HepG2 (cell line): ENCODE measurements at regions not wholly inside any gene's neighbourhood (a gene's known extent, or its start where the extent isn't known, plus 50 kb on each side); places are given as distances from the start of the nearest gene placed in this dataset.

Experiments
- ATAC-seq: fragments of 200-7000 bp; cut with Tn5 transposase; 3 replicates; pipeline ENCODE4 v1.9.1; 2020; ENCODE audit warnings: mild to moderate bottlenecking, moderate library complexity
- BruUV-seq: library from RNA; stranded (reverse); fragments of 400-500 nt; replicated peaks from 2 replicates; lab custom pipeline; 2021; lab: Mats Ljungman, UMichigan
- CTCF ChIA-PET: fragments of 300-600 bp; formaldehyde crosslinking; extraction: SDS; loops from one replicate; lab custom pipeline; 2021; ENCODE audit warnings: low total read pairs, inconsistent platforms, low intra/inter-chr PET ratio; lab: Yijun Ruan, JAX
- POLR2A ChIA-PET: fragments of 350-600 bp; sonication (Branson Sonifier 250); formaldehyde crosslinking; loops from one replicate; lab custom pipeline; 2020; ENCODE audit warnings: antibody characterized with exemption, inconsistent platforms; lab: Yijun Ruan, JAX
- DNase-seq: peaks from one replicate; pipeline ENCODE4 v3.0.0-alpha.2; 2015; ENCODE audit warnings: low spot score
- FAIRE-seq: peaks from 3 replicates; lab custom pipeline; 2011; peaks lifted over from hg19 to GRCh38; lab: Jason Lieb, UNC
- H2AFZ ChIP-seq: one replicate; pipeline ENCODE4 v1.6.1; 2011; ENCODE audit warnings: low read length, inconsistent platforms
- H3K27ac ChIP-seq: fragments of 300-600 bp; 3 replicates; pipeline ENCODE4 v1.8.0; 2011; ENCODE audit warnings: mixed run types, mild to moderate bottlenecking, mixed read lengths, low read length, inconsistent platforms; ENCODE audit not compliant: insufficient read depth; ENCODE audit errors: extremely low read length
- H3K27me3 ChIP-seq, 2 experiments: fragments of 200-600 bp in 1 of 2; 2 replicates in 1 of 2; 3 replicates in 1 of 2; pipeline versions ENCODE4 v1.6.0 to v1.8.0; 2011; ENCODE audit warnings: low read length in 2 of 2, mild to moderate bottlenecking in 2 of 2, moderate library complexity in 2 of 2, inconsistent platforms in 1 of 2; ENCODE audit not compliant: insufficient read depth in 2 of 2, control insufficient read depth in 1 of 2
- H3K36me3 ChIP-seq, 2 experiments: fragments of 200-600 bp in 1 of 2; replicated peaks in 1 of 2; 2 replicates in 1 of 2; 3 replicates in 1 of 2; pipeline versions ENCODE4 v1.5.1 to v1.8.0; 2011; ENCODE audit warnings: low read length in 2 of 2, inconsistent platforms in 1 of 2; ENCODE audit not compliant: insufficient read depth in 2 of 2, control insufficient read depth in 1 of 2
- H3K4me1 ChIP-seq: 2 replicates; pipeline ENCODE4 v1.5.1; 2012; ENCODE audit warnings: low read length, inconsistent platforms; ENCODE audit not compliant: insufficient read depth
- H3K4me2 ChIP-seq: 2 replicates; pipeline ENCODE4 v1.6.0; 2011; ENCODE audit warnings: low read depth, low read length, inconsistent platforms
- H3K4me3 ChIP-seq, 3 experiments: fragments of 200-600 bp in 1 of 3; sonication (generic), shearing (Covaris generic) in 1 of 3; replicated peaks in 1 of 3; 2 replicates each; pipeline ENCODE4 v1.5.1; 2011 to 2016; ENCODE audit warnings: low read length in 3 of 3, inconsistent platforms in 2 of 3, low read depth in 2 of 3, mild to moderate bottlenecking in 2 of 3, control low read depth in 1 of 3, mixed read lengths in 1 of 3; ENCODE audit not compliant: insufficient read depth in 1 of 3
- H3K79me2 ChIP-seq: one replicate; pipeline ENCODE4 v1.6.1; 2011; ENCODE audit warnings: low read length, inconsistent platforms; ENCODE audit not compliant: insufficient read depth
- H3K9ac ChIP-seq: 2 replicates; pipeline ENCODE4 v1.6.0; 2011; ENCODE audit warnings: mild to moderate bottlenecking, low read depth, low read length, inconsistent platforms; ENCODE audit not compliant: insufficient read depth
- H3K9me3 ChIP-seq: 2 replicates; pipeline ENCODE4 v1.5.1; 2012; ENCODE audit warnings: mild to moderate bottlenecking, low read length
- H4K20me1 ChIP-seq: 2 replicates; pipeline ENCODE4 v1.6.0; 2011; ENCODE audit warnings: inconsistent platforms, mild to moderate bottlenecking, low read length, moderate library complexity; ENCODE audit not compliant: insufficient read depth
- CBX2 ChIP-seq, 2 experiments: fragments of 200-600 bp in 1 of 2; sonication (generic); formaldehyde crosslinking in 1 of 2; IDR thresholded peaks; 2 replicates each; pipeline versions ENCODE4 v1.7.0 to v1.8.1; 2018 to 2022; ENCODE audit warnings: low read depth in 2 of 2, low read length in 1 of 2, mild to moderate bottlenecking in 1 of 2, missing genetic modification reagents in 1 of 2
- ETV5 ChIP-seq: IDR thresholded peaks from 2 replicates; pipeline ENCODE4 v1.6.1; 2018; ENCODE audit warnings: missing biosample characterization, missing genetic modification reagents, inconsistent platforms, borderline replicate concordance
- KDM6A ChIP-seq: IDR thresholded peaks from 2 replicates; pipeline ENCODE4 v1.6.1; 2016; ENCODE audit warnings: low read depth
- KLF13 ChIP-seq: sonication (generic); formaldehyde crosslinking; IDR thresholded peaks from 2 replicates; pipeline ENCODE4 v1.4.0; 2020; ENCODE audit warnings: mild to moderate bottlenecking, missing genetic modification reagents
- KLF15 ChIP-seq: sonication (generic); formaldehyde crosslinking; IDR thresholded peaks from 2 replicates; pipeline ENCODE4 v1.8.1; 2023; ENCODE audit warnings: borderline replicate concordance, mild to moderate bottlenecking, inconsistent platforms, missing genetic modification reagents, mixed read lengths
- TOPORS ChIP-seq: sonication (generic); formaldehyde crosslinking; IDR thresholded peaks from 2 replicates; pipeline ENCODE4 v1.8.0; 2023; ENCODE audit warnings: mild to moderate bottlenecking, missing genetic modification reagents
- ZBTB25 ChIP-seq: IDR thresholded peaks from 2 replicates; pipeline ENCODE4 v1.6.1; 2018; ENCODE audit warnings: missing genetic modification reagents
- ZNF10 ChIP-seq: sonication (generic); formaldehyde crosslinking; IDR thresholded peaks from 2 replicates; pipeline ENCODE4 v1.4.0; 2020; ENCODE audit warnings: mild to moderate bottlenecking, low read depth, missing genetic modification reagents, borderline replicate concordance
- ZNF274 ChIP-seq: sonication (generic); formaldehyde crosslinking; IDR thresholded peaks from 2 replicates; pipeline ENCODE4 v1.5.1; 2020; ENCODE audit warnings: mild to moderate bottlenecking, missing genetic modification reagents
- ZNF512B ChIP-seq: sonication (generic); formaldehyde crosslinking; IDR thresholded peaks from 2 replicates; pipeline ENCODE4 v1.5.1; 2020; ENCODE audit warnings: missing genetic modification reagents, mild to moderate bottlenecking, borderline replicate concordance
- WGBS: methylation state at CpG from one replicate; pipeline ENCODE4 v1.1.6; 2017; ENCODE audit warnings: low lambda C conversion rate; 5-methylcytosine and 5-hydroxymethylcytosine counted together
- in situ Hi-C: cut with HindIII; loops from 2 replicates; pipeline ENCODE4 v1.10.0; 2017; ENCODE audit warnings: low pct_unique_long_range_greater_than_20kb; ENCODE audit not compliant: extremely low pct_ligation_motif_present
- intact Hi-C: fragments of 100-400 bp; cut with micrococcal nuclease; formaldehyde crosslinking; loops from one replicate; pipeline ENCODE4 v1.10.0; 2022; ENCODE audit not compliant: unreplicated experiment
- TF ChIP-seq, protein P1 (sequence below): sonication (generic); formaldehyde crosslinking; conservative IDR thresholded peaks from 2 replicates; pipeline ENCODE4 v1.8.0; 2022; ENCODE audit warnings: low read depth, missing genetic modification reagents
- TF ChIP-seq, protein P2 (sequence below): sonication (generic); formaldehyde crosslinking; IDR thresholded peaks from 2 replicates; pipeline ENCODE4 v1.8.0; 2022; ENCODE audit warnings: missing genetic modification reagents, mild to moderate bottlenecking, borderline replicate concordance
- TF ChIP-seq, protein P3 (sequence below): sonication (generic); formaldehyde crosslinking; conservative IDR thresholded peaks from 2 replicates; pipeline ENCODE4 v1.8.1; 2023; ENCODE audit warnings: missing genetic modification reagents

- no peak for DNase-seq
- Histone ChIP-seq H2AFZ (no peak overlapping the region), H3K4me1 (peaks cover 16% of the 10 kb centered on the region), H3K36me3 (no peaks in the 10 kb centered on the region), H4K20me1 (no peaks in the 10 kb centered on the region), H3K4me2 (no peak overlapping the region), H3K27me3 (peaks cover 0 to 12% of the 10 kb centered on the region in 2 experiments; a peak in 1 of 5 replicates), H3K27ac (no peak overlapping the region), H3K9ac (no peak overlapping the region), H3K79me2 (no peaks in the 10 kb centered on the region), H3K9me3 (no peaks in the 10 kb centered on the region), H3K4me3 (no peak overlapping the region)
- intact Hi-C loops (no loop called here), in situ Hi-C loops (no loop called here)
- no TSS peak for BruUV-seq
- WGBS = 15% methylated on average over 10 of the region's 10 CpGs
- no peak for FAIRE-seq
- ChIA-PET POLR2A (no interaction called here), CTCF (no interaction called here)
- no peak for ATAC-seq
- TF ChIP-seq, protein P1, sequence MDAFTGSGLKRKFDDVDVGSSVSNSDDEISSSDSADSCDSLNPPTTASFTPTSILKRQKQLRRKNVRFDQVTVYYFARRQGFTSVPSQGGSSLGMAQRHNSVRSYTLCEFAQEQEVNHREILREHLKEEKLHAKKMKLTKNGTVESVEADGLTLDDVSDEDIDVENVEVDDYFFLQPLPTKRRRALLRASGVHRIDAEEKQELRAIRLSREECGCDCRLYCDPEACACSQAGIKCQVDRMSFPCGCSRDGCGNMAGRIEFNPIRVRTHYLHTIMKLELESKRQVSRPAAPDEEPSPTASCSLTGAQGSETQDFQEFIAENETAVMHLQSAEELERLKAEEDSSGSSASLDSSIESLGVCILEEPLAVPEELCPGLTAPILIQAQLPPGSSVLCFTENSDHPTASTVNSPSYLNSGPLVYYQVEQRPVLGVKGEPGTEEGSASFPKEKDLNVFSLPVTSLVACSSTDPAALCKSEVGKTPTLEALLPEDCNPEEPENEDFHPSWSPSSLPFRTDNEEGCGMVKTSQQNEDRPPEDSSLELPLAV = no peak
- no peak for TF ChIP-seq KLF15 (CRISPR knock-in tag)
- no peak for TF ChIP-seq TOPORS (CRISPR knock-in tag)
- no peak for TF ChIP-seq KDM6A (CRISPR knock-in tag)
- no peak for TF ChIP-seq ZNF512B (CRISPR knock-in tag)
- TF ChIP-seq KLF13 (CRISPR knock-in tag) = no peak
- TF ChIP-seq CBX2 (IDR thresholded peaks at IDR 0.05; ENCODE audit: low read depth, low read length) = no peak
- no peak for TF ChIP-seq CBX2 (CRISPR knock-in tag; IDR thresholded peaks at IDR 0.05; ENCODE audit: low read depth)
- TF ChIP-seq ZNF10 (CRISPR knock-in tag) = no peak
- no peak for TF ChIP-seq ZBTB25 (CRISPR knock-in tag)
- no peak for TF ChIP-seq ETV5 (CRISPR knock-in tag)
- TF ChIP-seq, protein P2, sequence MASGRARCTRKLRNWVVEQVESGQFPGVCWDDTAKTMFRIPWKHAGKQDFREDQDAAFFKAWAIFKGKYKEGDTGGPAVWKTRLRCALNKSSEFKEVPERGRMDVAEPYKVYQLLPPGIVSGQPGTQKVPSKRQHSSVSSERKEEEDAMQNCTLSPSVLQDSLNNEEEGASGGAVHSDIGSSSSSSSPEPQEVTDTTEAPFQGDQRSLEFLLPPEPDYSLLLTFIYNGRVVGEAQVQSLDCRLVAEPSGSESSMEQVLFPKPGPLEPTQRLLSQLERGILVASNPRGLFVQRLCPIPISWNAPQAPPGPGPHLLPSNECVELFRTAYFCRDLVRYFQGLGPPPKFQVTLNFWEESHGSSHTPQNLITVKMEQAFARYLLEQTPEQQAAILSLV (CRISPR knock-in tag) = no peak
- no peak for TF ChIP-seq ZNF274 (CRISPR knock-in tag)
- TF ChIP-seq, protein P3, sequence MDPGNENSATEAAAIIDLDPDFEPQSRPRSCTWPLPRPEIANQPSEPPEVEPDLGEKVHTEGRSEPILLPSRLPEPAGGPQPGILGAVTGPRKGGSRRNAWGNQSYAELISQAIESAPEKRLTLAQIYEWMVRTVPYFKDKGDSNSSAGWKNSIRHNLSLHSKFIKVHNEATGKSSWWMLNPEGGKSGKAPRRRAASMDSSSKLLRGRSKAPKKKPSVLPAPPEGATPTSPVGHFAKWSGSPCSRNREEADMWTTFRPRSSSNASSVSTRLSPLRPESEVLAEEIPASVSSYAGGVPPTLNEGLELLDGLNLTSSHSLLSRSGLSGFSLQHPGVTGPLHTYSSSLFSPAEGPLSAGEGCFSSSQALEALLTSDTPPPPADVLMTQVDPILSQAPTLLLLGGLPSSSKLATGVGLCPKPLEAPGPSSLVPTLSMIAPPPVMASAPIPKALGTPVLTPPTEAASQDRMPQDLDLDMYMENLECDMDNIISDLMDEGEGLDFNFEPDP (CRISPR knock-in tag) = no peak
These were observed 95.5 kb upstream of the TAF11L2 start for GRCh38 chr5:17402289-17403121.
